ENCODE measurements at regions not wholly inside any gene's neighbourhood (a gene's known extent, or its start where the extent isn't known, plus 50 kb on each side); places are given as distances from the start of the nearest gene placed in this dataset.

DNA sequence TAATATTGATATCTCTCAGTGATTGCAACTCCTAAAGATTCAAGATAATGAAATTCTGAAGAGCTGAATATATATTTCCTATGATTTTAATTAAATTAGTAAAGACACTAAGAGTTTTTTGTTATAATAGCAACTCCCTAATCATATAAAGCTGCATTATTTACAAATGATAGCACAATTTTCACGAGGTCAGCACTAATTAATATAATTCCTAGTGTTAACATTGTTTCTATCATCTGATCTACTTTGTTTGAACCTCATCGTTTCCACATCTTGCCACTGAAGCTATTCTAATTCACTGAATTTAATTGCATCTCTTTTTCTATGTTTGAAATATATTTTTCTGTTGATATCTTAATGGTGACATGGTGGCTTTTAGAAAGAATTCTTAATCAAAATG, 279.1 kb upstream of the ADGRL4 start:
- no peaks in the 10 kb centered on the region for H3K4me1 Mint-ChIP-seq (ENCODE audit: low read depth)
- CTCF ChIA-PET = no interaction called here
- intact Hi-C loops (cut with DNase I, micrococcal nuclease) = no loop called here
- H3K27me3 Mint-ChIP-seq = no peaks in the 10 kb centered on the region
- Histone ChIP-seq H3K4me3 (ENCODE audit: low read length) (no peak overlapping the region), H3K27ac (ENCODE audit: low read depth in 1 of 2, low read length in 2 of 2) (no peak overlapping the region), H3K27me3 (ENCODE audit: control insufficient read depth in 1 of 2, insufficient read depth in 2 of 2, low read length in 2 of 2) (no peaks in the 10 kb centered on the region), H3K4me1 (ENCODE audit: insufficient read depth, low read length) (no peaks in the 10 kb centered on the region), H3K9me3 (ENCODE audit: control insufficient read depth in 1 of 2, insufficient read depth in 1 of 2, low read length in 2 of 2) (peaks cover 0 to 5% of the 10 kb centered on the region in 2 experiments), H3K36me3 (ENCODE audit: insufficient read depth, low read length) (no peaks in the 10 kb centered on the region)
- no peaks in the 10 kb centered on the region for H3K36me3 Mint-ChIP-seq (ENCODE audit: low read depth)
- ATAC-seq (ENCODE audit: poor library complexity) (no peak), DNase-seq (no peak)
- H3K27ac Mint-ChIP-seq = no peak overlapping the region
- H3K4me3 Mint-ChIP-seq = no peak overlapping the region
- H3K9me3 Mint-ChIP-seq = peaks cover 2% of the 10 kb centered on the region
- TF ChIP-seq, protein P1, sequence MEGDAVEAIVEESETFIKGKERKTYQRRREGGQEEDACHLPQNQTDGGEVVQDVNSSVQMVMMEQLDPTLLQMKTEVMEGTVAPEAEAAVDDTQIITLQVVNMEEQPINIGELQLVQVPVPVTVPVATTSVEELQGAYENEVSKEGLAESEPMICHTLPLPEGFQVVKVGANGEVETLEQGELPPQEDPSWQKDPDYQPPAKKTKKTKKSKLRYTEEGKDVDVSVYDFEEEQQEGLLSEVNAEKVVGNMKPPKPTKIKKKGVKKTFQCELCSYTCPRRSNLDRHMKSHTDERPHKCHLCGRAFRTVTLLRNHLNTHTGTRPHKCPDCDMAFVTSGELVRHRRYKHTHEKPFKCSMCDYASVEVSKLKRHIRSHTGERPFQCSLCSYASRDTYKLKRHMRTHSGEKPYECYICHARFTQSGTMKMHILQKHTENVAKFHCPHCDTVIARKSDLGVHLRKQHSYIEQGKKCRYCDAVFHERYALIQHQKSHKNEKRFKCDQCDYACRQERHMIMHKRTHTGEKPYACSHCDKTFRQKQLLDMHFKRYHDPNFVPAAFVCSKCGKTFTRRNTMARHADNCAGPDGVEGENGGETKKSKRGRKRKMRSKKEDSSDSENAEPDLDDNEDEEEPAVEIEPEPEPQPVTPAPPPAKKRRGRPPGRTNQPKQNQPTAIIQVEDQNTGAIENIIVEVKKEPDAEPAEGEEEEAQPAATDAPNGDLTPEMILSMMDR (IDR thresholded peaks at IDR 0.05) = no peak
- POLR2A ChIA-PET = no interaction called here

DNA sequence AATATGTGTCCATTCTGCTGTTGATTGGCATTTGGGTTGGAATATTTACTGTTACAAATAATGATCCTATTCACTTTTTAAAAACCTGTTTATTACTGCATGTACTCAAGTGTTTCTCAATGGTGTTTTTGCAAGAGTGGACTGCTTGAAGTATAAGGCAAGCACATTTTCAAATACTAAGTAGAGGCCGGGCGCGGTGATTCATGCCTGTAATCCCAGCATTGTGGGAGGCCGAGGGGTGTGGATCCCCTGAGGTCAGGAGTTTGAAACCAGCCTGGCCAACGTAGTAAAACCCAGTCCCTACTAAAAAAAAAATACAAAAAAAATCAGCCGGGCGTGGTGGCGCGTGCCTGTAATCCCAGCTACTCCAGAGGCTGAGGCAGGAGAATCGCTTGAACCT, 276.9 kb upstream of the ADGRL4 start:
- H3K4me1 Mint-ChIP-seq (ENCODE audit: low read depth) = no peaks in the 10 kb centered on the region
- ChIA-PET CTCF (interaction anchor here (0.9 kb wide), 1 partner anchor 10 kb away, joined by 3 read pairs; no protein-coding TSS in a partner anchor), POLR2A (no interaction called here)
- DNase-seq (no peak), ATAC-seq (ENCODE audit: poor library complexity) (no peak)
- H3K4me3 Mint-ChIP-seq = no peak overlapping the region
- Histone ChIP-seq H3K36me3 (ENCODE audit: insufficient read depth, low read length) (no peaks in the 10 kb centered on the region), H3K27ac (ENCODE audit: low read depth in 1 of 2, low read length in 2 of 2) (no peak overlapping the region), H3K9me3 (ENCODE audit: control insufficient read depth in 1 of 2, insufficient read depth in 1 of 2, low read length in 2 of 2) (peaks cover 0 to 5% of the 10 kb centered on the region in 2 experiments), H3K4me1 (ENCODE audit: insufficient read depth, low read length) (no peaks in the 10 kb centered on the region), H3K4me3 (ENCODE audit: low read length) (no peak overlapping the region), H3K27me3 (ENCODE audit: control insufficient read depth in 1 of 2, insufficient read depth in 2 of 2, low read length in 2 of 2) (no peaks in the 10 kb centered on the region)
- no peaks in the 10 kb centered on the region for H3K27me3 Mint-ChIP-seq
- TF ChIP-seq, protein P1 (IDR thresholded peaks at IDR 0.05) = no peak
- H3K27ac Mint-ChIP-seq = no peak overlapping the region
- intact Hi-C loops (cut with DNase I, micrococcal nuclease) = no loop called here
- H3K36me3 Mint-ChIP-seq (ENCODE audit: low read depth) = no peaks in the 10 kb centered on the region
- peaks cover 5% of the 10 kb centered on the region for H3K9me3 Mint-ChIP-seq

DNA sequence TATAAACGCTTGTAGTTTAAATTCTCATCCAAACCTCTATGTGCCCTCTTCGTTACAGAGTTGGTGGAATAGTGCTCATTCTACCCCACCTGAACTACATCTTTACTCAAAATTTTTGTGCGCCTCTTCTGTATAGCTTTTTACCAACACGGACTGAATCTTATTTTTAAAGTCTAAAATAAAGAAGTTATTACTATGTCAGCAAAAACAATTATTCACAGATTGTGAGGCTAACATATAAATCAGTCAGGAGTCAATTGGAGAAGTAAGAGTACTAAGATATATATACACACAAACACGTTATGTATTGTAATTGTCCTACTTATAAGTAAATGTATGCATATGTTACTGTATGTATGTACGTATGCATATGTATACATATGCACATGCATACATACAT, 274.9 kb upstream of the ADGRL4 start:
- POLR2A ChIA-PET = no interaction called here
- peaks cover 5% of the 10 kb centered on the region for H3K9me3 Mint-ChIP-seq

More for the DNA sequence above, 274.9 kb upstream of the ADGRL4 start:
- H3K4me1 Mint-ChIP-seq (ENCODE audit: low read depth) = no peaks in the 10 kb centered on the region
- peaks cover 0 to 5% of the 10 kb centered on the region in 2 experiments for H3K9me3 ChIP-seq (ENCODE audit: control insufficient read depth in 1 of 2, insufficient read depth in 1 of 2, low read length in 2 of 2)
- CTCF ChIA-PET = no interaction called here
- no peaks in the 10 kb centered on the region for H3K4me1 ChIP-seq (ENCODE audit: insufficient read depth, low read length)
- no peaks in the 10 kb centered on the region for H3K36me3 Mint-ChIP-seq (ENCODE audit: low read depth)
- no peak overlapping the region for H3K27ac Mint-ChIP-seq
- H3K36me3 ChIP-seq (ENCODE audit: insufficient read depth, low read length) = no peaks in the 10 kb centered on the region
- TF ChIP-seq, protein P1 (IDR thresholded peaks at IDR 0.05) = no peak
- no peak overlapping the region for H3K4me3 ChIP-seq (ENCODE audit: low read length)
- ATAC-seq (ENCODE audit: poor library complexity) = no peak
- DNase-seq = no peak
- no peaks in the 10 kb centered on the region for H3K27me3 ChIP-seq (ENCODE audit: control insufficient read depth in 1 of 2, insufficient read depth in 2 of 2, low read length in 2 of 2)
- intact Hi-C loops (cut with DNase I, micrococcal nuclease) = no loop called here
- H3K27ac ChIP-seq (ENCODE audit: low read depth in 1 of 2, low read length in 2 of 2) = no peak overlapping the region
- no peaks in the 10 kb centered on the region for H3K27me3 Mint-ChIP-seq
- H3K4me3 Mint-ChIP-seq = no peak overlapping the region
